Nephron (organoid): ENCODE measurements at regions not wholly inside any gene's neighbourhood (a gene's known extent, or its start where the extent isn't known, plus 50 kb on each side); places are given as distances from the start of the nearest gene placed in this dataset.

ENCODE experiments used
- H3K27ac Mint-ChIP-seq, 3 experiments: 2 replicates each; pipeline ENCODE4 v1.8.0; 2020; ENCODE audit warnings: mixed read lengths in 3 of 3, mild to moderate bottlenecking in 2 of 3, moderate library complexity in 1 of 3
- H3K27me3 Mint-ChIP-seq: 2 replicates; pipeline ENCODE4 v1.8.0; 2021; ENCODE audit warnings: low read depth, mild to moderate bottlenecking, moderate library complexity, mixed read lengths
- H3K36me3 Mint-ChIP-seq: 2 replicates; pipeline ENCODE4 v1.8.0; 2020; ENCODE audit warnings: low read depth, mixed read lengths
- H3K4me1 Mint-ChIP-seq: 2 replicates; pipeline ENCODE4 v1.8.0; 2020; ENCODE audit warnings: mixed read lengths
- H3K4me3 Mint-ChIP-seq, 3 experiments: 2 replicates each; pipeline ENCODE4 v1.8.0; 2020; ENCODE audit warnings: mild to moderate bottlenecking in 3 of 3, mixed read lengths in 3 of 3, moderate library complexity in 2 of 3
- H3K9me3 Mint-ChIP-seq: 2 replicates; pipeline ENCODE4 v1.8.0; 2020; ENCODE audit warnings: mixed read lengths
- CTCF ChIP-seq, 3 experiments: fragments of 200-600 bp; sonication (generic); IDR thresholded peaks; one replicate each; pipeline ENCODE4 v1.5.0; 2021; ENCODE audit warnings: antibody characterized with exemption in 3 of 3; ENCODE audit not compliant: unreplicated experiment in 3 of 3

- peaks cover 7% of the 10 kb centered on the region for H3K27me3 Mint-ChIP-seq
- H3K9me3 Mint-ChIP-seq = no peaks in the 10 kb centered on the region
- H3K36me3 Mint-ChIP-seq = no peaks in the 10 kb centered on the region
- H3K27ac Mint-ChIP-seq = no peak overlapping the region
- H3K4me1 Mint-ChIP-seq = no peaks in the 10 kb centered on the region
- no peak overlapping the region for H3K4me3 Mint-ChIP-seq
- no peak for TF ChIP-seq CTCF (IDR thresholded peaks at IDR 0.05; ENCODE audit: unreplicated experiment in 3 of 3)
Observed at GRCh38 chr1:162985816-162986435, 83.2 kb upstream of the RGS4 start.

DNA sequence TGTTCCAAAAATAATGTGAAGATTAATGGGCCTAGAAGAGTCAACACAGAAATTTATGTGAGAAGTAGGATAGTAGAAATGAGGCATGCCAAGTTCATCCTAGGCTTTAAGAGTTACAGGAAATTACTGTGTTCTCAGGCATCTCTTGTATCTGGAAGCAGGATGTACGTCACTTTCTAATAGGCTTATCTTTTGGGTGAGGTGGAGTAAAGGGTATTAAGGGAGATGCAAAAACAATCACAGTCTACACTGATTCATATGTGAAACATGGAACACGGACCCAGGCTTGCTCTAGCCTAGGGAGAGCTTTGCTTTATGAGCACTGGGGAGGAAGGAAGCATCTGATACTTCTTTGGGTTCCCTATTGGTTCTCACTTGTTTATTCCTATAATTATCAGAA, 84.5 kb upstream of the RGS4 start:
- TF ChIP-seq CTCF (IDR thresholded peaks at IDR 0.05; ENCODE audit: unreplicated experiment in 3 of 3) = no peak
- Mint-ChIP-seq H3K27me3 (peaks cover 5% of the 10 kb centered on the region), H3K27ac (no peak overlapping the region), H3K9me3 (no peaks in the 10 kb centered on the region), H3K4me3 (no peak overlapping the region), H3K36me3 (no peaks in the 10 kb centered on the region), H3K4me1 (no peaks in the 10 kb centered on the region)

- no peaks in the 10 kb centered on the region for H3K9me3 Mint-ChIP-seq
- H3K4me1 Mint-ChIP-seq = no peaks in the 10 kb centered on the region
- no peak overlapping the region for H3K4me3 Mint-ChIP-seq
- H3K27me3 Mint-ChIP-seq = peaks cover 3% of the 10 kb centered on the region
- H3K36me3 Mint-ChIP-seq = no peaks in the 10 kb centered on the region
- no peak overlapping the region for H3K27ac Mint-ChIP-seq
- TF ChIP-seq CTCF (IDR thresholded peaks at IDR 0.05; ENCODE audit: unreplicated experiment in 3 of 3) = no peak
Observed at GRCh38 chr1:162983671-162984425, 85.3 kb upstream of the RGS4 start.

GRCh38 chr1:162982364-162982763, 86.8 kb upstream of the RGS4 start:
- no peaks in the 10 kb centered on the region for H3K9me3 Mint-ChIP-seq
- H3K27me3 Mint-ChIP-seq = peaks cover 3% of the 10 kb centered on the region
- TF ChIP-seq CTCF (IDR thresholded peaks at IDR 0.05; ENCODE audit: unreplicated experiment in 3 of 3) = no peak

DNA sequence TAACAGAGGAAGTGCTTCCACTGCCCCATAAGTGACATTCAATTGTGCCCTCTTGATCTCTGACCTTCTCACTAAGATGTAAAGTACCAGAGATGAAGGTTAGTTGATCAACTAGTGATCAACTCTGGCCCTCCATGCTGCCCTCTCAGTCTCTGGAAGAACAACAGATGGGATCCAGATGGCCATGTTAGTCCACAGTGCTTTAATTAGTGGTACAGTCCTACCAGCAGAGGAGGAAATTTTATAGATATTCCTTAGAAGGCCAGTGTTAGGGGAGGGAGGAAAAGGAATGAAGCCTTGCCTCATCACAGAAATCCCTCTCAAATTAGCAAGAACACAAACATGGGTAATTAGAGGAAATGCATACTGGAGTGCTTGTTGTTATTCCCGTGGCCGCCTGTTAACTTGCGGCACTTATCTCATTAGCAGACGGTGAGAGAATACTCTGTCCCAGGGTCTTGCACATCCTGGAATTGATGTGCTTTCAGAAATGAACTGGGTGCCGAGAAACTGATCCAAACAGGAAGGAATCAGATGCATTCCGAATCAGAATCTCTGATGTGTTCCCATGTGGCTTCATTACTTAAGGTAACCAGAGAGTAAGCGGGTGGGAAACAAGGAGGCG, 91.1 kb upstream of the RGS4 start:
- Mint-ChIP-seq H3K4me3 (no peak overlapping the region), H3K36me3 (no peaks in the 10 kb centered on the region), H3K9me3 (no peaks in the 10 kb centered on the region), H3K4me1 (no peaks in the 10 kb centered on the region), H3K27ac (no peak overlapping the region), H3K27me3 (peaks cover 3% of the 10 kb centered on the region)
- TF ChIP-seq CTCF (IDR thresholded peaks at IDR 0.05; ENCODE audit: unreplicated experiment in 3 of 3) = no peak

More at GRCh38 chr1:162982364-162982763, 86.8 kb upstream of the RGS4 start:
- Mint-ChIP-seq H3K4me1 (no peaks in the 10 kb centered on the region), H3K27ac (no peak overlapping the region), H3K4me3 (no peak overlapping the region), H3K36me3 (no peaks in the 10 kb centered on the region)
